GM19463 (cell line): ENCODE measurements at regions not wholly inside any gene's neighbourhood (a gene's known extent, or its start where the extent isn't known, plus 50 kb on each side); places are given as distances from the start of the nearest gene placed in this dataset.

Experiments used
- ATAC-seq: cut with Tn5 transposase; IDR thresholded peaks from one replicate; pipeline ENCODE4 v1.9.1; 2021; ENCODE audit warnings: mild to moderate bottlenecking, moderate library complexity; ENCODE audit not compliant: unreplicated experiment

- ATAC-seq: no peak
Observed at GRCh38 chr7:47221826-47222225, 360.1 kb downstream of the TNS3 start.

DNA sequence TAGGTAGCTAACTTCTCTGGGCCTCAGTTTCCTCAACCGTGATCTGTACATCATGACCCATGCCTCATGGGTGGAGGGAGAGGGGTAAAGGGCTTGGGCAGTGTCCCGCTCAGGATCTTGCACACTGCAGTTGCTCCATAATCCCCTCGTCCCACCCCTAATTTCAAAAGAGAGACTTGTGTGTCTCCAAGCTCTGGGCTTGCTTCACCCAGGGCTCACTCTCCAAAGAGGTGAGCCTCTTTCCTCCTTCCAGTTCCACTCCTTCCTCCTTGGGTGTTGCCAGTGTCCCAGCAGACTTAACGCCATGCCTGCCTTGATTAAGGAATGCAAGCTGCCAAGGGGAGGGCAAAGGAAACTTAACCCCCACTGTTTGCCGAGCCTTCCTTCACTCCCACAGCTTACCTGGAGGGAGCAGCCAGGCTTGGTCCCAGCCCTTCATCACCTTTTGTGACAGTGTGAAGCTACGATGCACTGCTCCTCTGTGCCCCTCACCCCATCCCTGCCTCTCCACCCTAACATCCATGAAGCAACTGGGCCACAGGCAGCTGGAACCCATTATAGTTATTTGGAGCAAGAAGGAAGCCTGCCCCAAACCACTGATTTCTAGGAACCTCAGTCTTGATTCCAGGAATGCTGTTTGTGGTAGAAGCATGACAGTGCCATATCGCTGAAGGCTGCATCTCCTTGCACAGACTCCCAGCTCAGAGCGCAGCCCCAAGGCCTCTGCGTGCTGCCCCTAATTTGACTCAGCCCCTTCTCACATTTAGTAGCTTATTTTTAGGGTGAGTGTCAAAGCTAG is 363.3 kb downstream of the TNS3 start:
- no peak for ATAC-seq

DNA sequence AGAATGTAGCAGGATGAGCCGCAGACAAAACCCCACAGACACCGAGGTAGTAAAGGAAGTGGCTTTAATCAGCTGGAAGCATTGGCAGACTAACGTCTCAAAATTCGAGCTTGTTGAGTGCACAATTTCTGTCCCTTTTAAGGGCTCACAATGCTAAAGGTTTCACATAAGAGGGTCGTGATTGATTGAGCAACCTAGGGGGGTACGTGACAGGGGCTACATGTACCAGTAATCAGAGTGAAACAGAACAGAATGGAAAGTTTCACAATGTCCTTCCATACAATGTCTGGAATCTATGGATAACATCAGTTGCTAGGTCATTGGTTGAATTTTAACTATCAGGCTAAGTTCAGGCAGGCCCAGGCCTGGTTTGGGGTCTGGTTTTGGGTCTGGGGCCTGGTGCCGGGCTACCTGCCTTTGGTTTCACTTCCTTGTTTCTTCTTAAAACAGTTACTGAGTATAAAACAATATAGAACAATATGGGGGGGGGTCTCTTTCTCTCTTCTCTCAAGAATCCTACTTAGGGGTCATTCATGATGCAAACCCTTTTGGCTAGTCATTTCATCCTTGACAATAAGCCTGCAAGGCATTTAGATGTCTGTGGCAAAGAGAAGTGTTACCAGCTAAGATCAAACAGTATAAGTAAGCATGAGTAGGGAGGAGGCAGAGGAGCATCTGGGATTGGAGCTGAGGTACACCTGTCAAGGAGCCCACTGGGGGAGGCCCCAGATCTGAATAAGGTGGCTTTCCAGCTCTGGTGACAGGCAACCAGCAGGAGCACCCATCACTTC is 364.1 kb downstream of the TNS3 start:
- no peak for ATAC-seq

GRCh38 chr7:47217086-47217485 is 364.8 kb downstream of the TNS3 start:
- ATAC-seq: no peak

DNA sequence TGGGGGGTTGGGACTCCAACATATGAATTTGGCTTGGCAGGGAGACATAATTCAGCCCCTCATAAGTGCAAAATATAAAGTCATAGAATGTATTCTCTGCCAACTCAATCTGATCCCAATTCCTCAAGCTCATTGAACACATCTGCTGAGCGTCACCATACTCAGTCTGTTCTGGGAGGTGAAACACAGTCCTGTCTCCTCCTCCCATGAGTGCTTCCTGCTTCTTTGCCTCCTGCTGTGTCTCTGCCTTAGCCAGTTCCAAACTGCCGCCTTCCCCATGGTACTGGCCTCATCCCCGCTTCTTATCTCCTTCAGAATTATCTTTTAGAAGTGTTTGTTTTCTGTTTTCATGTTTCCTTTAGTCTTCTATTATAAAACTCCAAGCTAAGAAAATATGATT is 365.5 kb downstream of the TNS3 start:
- ATAC-seq: no peak

DNA sequence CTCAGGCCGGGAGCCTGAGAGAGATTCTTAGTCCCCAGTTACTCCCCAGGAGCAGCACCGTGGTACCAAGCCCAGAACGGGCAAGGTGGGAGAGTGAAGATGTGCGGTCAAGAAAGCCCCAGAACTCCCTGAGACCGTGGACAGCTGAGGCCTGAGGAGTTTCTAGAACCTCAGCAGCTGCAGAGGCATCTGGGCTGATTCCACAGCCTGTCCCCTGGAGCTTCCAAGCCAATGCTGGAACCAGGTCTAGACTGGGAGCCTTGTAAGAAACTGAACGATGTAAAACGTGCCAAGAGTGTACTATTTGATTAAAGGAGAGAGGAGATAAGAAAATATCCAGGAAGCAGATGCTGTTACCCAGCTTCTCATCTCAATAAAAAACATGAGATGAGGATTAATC is 366.3 kb downstream of the TNS3 start:
- ATAC-seq: no peak

DNA sequence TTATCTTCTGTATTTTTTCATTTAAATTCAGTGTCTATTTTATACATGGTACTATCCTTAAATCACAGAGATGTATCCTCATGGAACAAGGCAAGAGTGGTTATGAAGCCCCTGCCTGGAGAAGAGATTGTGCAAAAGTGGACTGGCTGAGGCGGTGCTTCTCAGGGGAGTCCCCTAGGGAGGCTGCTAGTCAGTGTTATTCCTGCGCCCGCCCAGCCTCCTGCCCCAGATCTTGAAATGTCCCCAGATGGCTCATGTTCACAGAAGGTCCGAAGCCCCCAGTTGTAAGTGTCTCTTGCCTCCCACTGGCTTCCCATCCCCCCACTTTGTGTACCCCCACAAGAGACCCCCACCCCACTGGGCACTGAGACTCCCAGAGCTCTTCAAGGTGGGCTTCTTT is 366.9 kb downstream of the TNS3 start:
- no peak for ATAC-seq

DNA sequence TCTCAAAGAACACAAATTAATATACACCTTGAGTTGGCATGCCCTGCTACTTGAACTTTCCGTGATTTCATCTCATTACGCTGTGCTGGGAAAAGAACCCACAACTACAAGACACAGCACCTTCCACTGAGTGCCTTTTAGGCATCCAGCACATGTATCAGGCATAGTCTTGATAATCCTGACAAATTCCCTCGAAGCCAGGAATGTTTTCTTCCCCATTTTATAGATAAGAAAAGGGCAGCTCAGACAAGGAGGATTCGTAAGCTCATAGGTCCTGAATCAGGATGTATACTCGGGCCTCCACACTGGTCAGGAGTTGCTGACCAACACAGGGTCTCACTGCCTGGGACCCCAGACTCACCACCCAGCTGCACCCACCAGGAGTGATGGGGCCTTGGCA is 368.6 kb downstream of the TNS3 start:
- ATAC-seq: no peak

- ATAC-seq: no peak
Observed at GRCh38 chr7:47211519-47211973, 370.4 kb downstream of the TNS3 start.

- ATAC-seq: no peak
Observed at GRCh38 chr7:47210281-47210854, 371.5 kb downstream of the TNS3 start.

GRCh38 chr7:47207956-47208355 is 374.0 kb downstream of the TNS3 start:
- no peak for ATAC-seq

- ATAC-seq: no peak
Observed at GRCh38 chr7:47204709-47205108, 377.2 kb downstream of the TNS3 start.

GRCh38 chr7:47202146-47202783 is 379.6 kb downstream of the TNS3 start:
- no peak for ATAC-seq

DNA sequence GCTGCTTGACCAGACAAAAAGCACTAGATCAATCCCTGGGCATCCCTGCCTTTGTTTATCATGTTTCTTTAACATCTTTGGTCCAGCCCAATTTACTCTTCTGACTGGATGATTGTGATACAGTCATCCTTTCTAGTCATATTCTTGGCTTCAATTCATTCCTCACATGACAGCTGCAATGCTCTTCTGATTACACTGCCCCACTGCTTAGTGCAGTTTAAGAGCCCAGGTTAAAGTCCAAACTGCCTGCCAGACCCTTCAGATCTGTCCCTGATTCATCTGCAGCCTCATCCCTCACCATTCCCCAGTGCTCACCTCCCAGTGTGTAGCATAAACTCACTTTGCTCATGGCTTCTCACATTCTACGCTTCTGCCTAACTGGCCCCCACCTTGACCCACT is 383.8 kb downstream of the TNS3 start:
- no peak for ATAC-seq

- ATAC-seq: no peak
Observed at GRCh38 chr7:47197486-47197885, 384.4 kb downstream of the TNS3 start.

DNA sequence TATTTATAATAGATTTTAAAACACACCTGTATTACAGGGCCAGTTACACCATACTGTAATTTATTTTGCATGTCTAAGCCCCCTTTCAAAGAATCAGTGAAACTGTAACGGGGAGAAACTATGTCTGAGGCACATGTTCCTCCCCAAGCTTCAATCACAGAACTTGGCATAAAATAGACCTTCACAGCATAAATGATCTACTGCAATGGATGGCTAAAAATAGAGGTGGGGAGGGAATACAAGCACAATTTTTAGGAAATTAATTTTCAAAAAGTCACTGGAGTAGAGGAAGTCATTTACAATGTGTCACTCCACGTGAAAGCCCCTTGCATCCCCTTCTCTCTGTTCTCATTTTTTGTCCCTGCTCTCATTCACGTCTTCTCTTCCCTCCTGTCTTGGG is 385.2 kb downstream of the TNS3 start:
- no peak for ATAC-seq

DNA sequence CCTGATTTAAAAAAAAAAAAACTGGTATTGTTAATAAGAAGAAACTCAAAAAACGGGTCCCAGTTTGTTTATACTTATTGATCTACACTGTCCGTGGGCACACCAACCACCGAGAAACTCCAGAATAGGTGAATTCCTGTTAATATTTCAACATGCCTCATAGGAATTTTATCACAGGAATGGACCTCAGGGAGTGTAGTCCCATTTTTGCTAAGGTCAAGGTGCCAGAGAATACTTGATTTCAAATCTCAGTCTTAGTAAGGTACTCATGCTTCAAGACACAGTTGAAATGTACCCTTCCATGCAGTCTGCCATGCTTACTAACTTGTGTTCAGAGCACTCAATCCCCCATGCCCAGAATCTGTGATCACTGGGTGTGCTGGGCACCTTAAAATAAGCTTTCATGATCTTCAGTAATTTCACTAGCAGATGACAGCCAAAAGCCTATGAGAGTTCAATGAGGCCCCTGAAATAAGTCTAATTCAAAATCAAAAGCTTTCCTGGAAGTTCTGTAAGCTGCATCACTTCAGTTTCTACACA is 385.7 kb downstream of the TNS3 start:
- no peak for ATAC-seq

GRCh38 chr7:47195641-47196040 is 386.3 kb downstream of the TNS3 start:
- ATAC-seq: no peak

DNA sequence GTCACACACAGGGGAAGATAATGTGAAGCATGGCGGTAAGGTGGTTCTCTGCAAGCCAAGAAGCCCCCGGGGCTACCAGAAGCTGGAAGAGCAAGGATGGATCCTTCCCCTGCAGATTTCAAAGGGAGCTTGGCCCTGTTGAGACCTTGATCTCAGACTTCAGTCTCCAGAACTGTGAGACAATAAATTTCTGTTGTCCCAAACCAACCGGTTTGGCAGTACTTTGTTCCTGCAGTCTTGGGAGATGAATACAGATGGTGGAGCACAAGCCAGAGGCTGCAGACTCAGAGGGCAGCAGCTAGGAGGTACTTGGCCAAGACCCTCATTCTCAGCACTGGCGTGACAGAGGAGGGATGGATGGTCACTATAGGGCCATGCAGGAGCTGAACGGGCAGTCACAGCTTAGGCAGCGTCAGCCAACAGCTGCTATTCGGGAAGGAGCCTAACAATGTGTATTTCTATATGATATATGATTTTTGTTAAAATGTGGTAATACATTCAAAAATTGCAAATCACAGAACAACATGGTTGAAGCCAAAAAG is 387.3 kb downstream of the TNS3 start:
- no peak for ATAC-seq

DNA sequence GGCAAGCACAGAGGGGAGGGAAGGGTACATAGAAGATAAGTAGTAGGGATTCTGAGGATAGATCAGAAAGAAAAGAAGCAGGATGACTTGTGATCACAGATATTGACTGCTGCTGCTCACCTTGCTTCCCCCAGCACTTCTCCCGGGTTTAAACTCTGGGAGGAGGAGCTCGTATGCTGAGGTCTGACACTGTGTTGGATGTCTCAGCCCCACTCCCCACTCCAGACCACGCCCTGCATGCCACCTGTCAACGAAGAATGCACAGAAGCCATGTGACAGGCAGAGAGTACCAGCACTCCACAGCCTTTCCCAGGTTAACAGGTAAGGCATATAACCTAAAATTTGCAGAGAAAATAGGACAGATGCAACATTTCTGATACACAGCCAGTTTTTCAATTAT is 388.9 kb downstream of the TNS3 start:
- ATAC-seq: no peak

GRCh38 chr7:47191876-47192291 is 390.0 kb downstream of the TNS3 start:
- peak; percentile 63 for ATAC-seq
